ENCODE measurements at regions not wholly inside any gene's neighbourhood (a gene's known extent, or its start where the extent isn't known, plus 50 kb on each side); places are given as distances from the start of the nearest gene placed in this dataset.
"Not testable (repeated sequence)": the region's sequence is repeated elsewhere in the genome, so short reads cannot be mapped to it uniquely, and the experiment has no call there.

- intact Hi-C loops (cut with micrococcal nuclease) = no loop called here
These were observed 97.2 kb downstream of the NOG start for GRCh38 chr17:56690441-56691291.

- intact Hi-C loops (cut with micrococcal nuclease) = no loop called here
These were observed 101.3 kb downstream of the NOG start for GRCh38 chr17:56694825-56695224.

DNA sequence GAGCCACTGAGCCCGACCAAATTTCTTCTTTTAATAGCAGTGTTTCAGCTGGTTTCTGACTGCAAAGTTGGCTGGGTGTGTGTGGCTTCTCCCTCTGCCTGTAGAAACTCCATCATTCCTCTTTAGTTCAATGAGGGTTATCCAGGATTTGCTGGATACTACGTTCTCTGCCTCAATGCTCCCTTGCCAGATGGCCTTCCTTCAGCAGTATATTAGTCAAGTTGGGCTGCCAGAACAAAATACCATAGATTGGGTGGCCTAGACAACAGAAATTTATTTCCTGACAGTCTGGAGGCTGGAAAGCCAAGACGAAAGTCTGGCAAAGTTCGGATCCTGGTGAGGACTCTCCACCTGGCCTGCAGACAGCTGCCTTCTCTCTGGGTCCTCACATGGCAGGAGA is 103.7 kb downstream of the NOG start:
- intact Hi-C loops (cut with micrococcal nuclease) = no loop called here

- intact Hi-C loops (cut with micrococcal nuclease) = no loop called here
These were observed 105.8 kb downstream of the NOG start for GRCh38 chr17:56699186-56699894.

- intact Hi-C loops (cut with micrococcal nuclease) = no loop called here
These were observed 107.5 kb downstream of the NOG start for GRCh38 chr17:56700919-56701420.

DNA sequence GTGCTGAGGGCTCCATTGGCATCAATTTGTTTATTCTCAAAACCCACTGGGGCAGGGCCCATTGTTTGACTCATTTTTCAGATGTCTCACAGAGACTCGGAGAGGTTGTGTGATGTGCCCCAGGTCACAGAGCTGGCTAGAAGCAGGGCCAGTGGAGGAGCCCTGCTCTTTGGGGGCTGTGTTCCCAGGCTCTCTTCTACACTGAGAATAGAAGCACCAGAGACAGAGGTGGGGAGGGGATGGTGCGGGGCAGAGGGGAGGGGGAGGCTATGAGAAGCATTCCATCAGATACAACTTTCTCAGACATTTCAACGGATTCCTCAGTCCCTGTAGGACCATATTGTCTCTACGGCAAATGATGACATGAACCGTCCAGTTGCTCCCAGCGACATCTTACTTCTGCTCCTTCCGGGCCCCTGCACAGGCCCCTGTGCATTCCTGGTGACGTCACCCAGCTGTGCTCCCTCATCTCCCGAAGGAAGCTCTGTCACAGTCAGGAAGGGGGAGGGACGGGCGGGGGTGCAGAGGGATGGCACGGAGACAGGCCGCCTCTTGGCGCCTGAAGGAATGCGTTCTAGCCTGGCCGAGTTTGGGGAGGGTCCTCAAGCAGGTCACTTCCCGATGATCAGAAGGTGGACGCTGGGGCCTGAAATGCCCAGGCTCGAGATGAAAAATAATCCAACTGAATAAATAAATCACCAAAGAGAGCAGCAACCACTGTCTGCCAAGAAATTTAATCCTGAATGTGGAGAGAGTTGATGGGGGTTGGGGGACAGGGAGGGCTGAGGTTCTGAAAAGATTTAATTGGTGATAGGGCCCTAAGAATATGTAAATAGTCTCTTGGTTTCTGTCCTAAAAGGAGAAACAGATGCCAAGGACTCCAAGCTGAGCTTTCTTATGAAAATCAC is 114.1 kb downstream of the NOG start:
- intact Hi-C loops (cut with micrococcal nuclease) = no loop called here

- intact Hi-C loops (cut with micrococcal nuclease) = no loop called here
These were observed 114.7 kb downstream of the NOG start for GRCh38 chr17:56708220-56708558.

DNA sequence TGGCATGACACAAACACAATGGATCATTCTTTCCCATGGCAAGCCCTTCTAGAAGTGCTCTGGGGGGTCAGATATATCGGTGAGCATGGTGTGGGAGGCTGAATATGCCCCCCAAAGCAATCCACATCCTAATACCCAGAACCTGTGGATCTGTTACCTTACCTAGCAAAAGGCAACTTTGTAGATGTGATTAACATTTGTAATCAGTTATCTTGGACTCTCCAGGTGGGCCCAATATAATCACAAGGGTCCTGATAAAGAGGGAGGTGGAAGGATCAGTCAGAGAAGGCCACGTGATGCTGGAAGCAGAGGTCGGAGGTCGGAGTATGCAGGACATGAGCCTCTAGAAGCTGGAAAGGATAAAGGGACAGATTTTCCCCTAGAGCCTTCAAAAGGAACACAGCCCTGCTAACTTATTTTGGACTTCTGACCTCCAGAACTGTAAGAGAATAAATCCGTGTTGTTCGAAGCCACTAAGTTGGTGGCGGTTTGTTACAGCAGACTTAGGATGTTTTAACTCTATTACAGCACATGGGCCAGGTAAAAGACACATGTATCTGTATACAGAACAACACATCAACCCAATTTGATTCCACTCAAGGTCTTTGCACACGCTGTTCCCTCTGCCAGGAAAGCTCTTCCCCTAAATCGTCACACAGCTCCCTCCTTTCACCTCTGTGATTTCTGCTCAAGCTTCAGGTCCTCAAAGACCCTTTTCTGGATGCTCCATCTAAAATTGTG is 115.3 kb downstream of the NOG start:
- intact Hi-C loops (cut with micrococcal nuclease) = no loop called here

DNA sequence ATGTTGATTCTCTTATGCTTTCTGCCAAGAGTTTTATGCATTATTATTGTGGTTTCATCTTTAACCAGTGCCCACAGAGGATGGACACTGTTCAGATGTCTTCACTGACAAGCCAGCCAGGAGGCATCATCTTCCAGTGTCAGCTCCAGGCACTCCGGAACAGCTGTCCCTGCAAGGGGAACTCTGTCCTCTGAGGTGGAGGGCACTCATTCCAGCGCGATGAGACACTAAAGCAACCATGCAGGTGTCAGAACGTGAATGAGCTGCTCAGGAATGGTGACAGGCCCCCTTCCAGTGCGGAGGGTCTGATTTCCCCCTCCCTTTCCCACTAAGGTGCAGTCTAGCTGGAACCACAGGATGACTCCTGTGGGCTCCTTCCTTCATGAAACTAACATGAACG is 117.5 kb downstream of the NOG start:
- intact Hi-C loops (cut with micrococcal nuclease) = no loop called here

DNA sequence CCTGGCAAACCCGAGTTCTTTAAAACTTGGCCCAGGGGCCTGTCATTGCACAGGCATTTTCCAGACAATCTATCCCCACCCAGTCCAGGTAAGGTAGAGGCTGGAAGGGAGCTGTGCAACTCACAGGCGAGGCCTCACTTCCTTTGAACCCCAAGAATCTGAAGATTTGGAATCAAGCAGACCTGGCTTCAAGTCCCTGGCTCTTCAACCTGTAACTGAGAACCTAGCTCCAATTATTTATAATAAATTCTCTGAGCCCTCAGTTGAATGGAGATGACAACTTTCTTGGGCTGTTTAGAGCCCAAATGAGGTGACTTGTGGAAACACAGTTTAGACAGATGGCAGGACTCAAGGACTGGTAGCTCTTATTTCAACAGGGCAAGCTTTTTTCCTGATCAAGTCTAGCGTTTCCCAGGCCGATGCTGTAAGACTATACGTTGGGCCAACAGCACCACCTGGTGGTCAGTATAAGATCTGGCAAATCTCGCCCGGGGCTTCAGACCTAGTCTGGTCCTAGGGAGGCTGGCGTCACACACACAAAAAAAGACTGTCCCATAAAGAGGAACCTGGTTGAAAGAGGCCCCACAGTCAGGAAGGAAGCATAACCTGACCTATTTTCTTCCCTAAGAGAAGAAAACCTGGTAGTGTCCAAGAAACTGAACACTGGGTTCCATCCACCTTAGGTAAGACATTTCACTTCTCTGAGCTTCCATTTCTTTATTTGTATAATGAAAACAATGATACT is 117.9 kb downstream of the C17orf67 start:
- intact Hi-C loops (cut with micrococcal nuclease) = loop anchor here (1.0 kb wide), 3 partner anchors 65 to 216 kb away; no protein-coding TSS in a partner anchor

DNA sequence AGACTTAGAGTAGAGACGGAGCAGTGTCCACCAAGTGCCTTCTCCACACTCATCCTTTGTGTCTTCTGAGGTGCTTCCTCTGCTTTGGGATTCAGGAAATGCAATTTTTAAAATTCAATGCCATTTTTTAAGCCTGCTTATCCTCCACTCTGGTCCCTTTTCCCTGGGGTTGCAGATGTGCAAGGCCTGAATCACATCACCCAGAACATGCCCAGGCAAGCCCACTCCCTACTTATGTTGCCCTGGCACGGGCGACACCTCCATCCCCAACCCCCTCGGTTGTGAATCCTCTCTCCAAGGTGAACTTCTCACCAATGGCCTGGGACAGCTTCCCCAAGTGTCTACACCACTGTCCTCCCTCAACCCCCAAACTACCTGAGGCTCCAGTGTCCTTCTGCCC is 116.2 kb downstream of the C17orf67 start:
- intact Hi-C loops (cut with micrococcal nuclease) = no loop called here

GRCh38 chr17:56718515-56718914 is 115.2 kb downstream of the C17orf67 start:
- intact Hi-C loops (cut with micrococcal nuclease) = no loop called here

GRCh38 chr17:56723421-56723820 is 110.3 kb downstream of the C17orf67 start:
- intact Hi-C loops (cut with micrococcal nuclease) = no loop called here

DNA sequence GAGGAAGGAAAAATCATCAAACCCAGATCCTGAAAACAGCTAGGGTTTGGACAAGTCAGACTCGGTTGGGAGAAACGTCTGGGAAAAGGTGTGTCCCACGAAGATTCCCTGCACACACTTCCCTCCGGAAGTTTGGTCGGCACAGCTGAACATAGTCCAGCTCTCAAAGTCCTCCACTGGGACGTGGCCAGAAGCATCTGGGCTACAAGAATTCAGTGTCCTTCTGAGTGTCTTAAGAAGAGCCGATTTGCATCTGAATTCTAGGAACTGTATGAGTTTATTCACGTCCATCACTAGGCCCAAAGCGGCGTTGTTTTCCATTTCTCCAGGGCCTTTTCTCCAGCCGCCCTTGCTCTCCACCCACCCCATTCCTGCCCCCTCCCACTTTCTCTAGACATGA is 109.1 kb downstream of the C17orf67 start:
- intact Hi-C loops (cut with micrococcal nuclease) = no loop called here

DNA sequence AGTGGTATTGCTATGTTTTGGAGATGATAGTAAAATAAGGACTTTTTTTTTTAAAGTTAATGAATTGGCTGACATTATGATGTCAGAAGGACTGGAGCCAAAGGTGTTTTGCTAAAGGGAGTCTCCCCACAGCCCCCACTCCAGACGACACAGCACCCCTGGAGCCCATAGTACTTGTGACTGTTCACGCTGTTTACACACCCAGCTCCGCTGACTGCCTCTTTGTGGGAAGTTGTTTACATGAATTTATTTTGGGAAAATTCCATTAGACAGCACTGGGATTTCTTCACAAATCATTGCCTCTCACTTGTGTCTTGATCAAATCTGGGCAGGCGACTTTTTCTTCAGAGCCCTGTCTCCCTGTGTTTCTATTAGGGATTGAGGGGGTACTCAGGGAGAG is 108.6 kb downstream of the C17orf67 start:
- intact Hi-C loops (cut with micrococcal nuclease) = no loop called here

DNA sequence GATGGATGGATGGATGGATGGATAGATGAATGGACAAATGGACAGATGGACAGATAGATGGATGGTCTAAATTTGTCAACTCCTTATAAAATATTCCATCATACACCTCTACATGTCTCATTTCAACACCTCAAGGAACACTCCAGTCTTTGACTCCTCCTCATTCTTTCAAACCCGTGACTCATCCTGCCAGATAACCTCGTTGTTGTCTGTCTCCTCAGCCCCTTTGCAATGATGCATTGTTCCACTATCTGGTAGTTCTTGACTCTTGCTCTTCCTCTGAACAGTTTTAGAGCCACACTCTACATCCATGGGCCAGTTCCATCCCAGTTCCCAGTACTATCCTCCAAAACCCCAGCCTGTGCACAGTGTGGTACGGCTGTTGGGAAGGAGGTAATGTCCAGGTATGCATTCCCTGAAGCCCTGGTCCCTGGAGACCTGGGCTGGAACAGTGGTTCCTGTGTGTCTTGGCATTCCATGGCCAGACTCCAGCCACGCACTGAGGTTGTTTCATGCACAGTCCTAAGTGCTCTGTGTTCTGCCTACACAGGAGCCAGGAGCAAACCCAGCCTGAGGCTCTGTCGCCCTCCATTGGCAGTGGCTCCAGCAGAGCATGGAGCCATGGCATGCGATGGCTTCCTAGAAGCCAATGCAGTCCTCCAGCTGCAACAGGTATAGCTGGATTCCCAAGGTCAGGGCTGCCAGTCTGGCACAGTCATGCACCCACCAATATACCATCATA is 105.7 kb downstream of the C17orf67 start:
- intact Hi-C loops (cut with micrococcal nuclease) = no loop called here

DNA sequence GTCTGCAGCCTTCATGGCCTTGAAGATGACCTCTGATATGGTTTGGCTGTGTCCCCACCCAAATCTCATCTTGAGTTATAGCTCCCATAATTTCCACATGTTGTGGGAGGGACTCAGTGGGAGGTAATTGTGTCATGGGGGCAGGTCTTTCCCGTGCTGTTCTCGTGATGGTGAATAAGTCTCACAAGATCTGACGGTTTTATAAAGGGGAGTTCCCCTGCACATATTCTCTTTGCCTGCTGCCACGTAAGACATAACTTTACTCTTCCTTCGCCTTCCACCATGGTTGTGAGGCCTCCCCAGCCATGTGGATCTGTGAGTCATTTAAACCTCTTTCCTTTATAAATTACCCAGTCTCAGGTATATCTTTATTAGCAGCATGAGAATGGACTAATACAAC is 102.6 kb downstream of the C17orf67 start:
- intact Hi-C loops (cut with micrococcal nuclease) = not testable (repeated sequence)

DNA sequence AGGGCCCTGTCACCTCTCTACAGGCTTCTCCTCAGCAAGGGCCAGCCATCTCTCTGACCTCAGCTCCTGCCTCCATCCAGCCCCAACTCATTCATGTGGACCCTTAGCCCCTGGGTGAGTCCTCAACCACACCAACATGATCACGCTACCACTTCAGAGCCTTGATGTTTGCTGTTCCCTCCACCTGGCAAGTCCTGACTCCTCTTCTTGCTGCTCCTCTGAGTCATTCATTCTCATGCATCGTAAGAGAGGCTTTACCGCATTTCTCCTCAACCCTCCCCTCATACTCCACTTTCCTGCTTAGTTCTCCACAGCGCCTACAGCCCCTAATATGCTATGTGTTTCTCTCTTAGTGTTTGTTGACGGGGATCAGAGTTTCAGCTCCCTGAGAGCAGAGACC is 99.9 kb downstream of the C17orf67 start:
- intact Hi-C loops (cut with micrococcal nuclease) = no loop called here

- intact Hi-C loops (cut with micrococcal nuclease) = no loop called here
These were observed 97.9 kb downstream of the C17orf67 start for GRCh38 chr17:56735842-56736241.

Measured in T-helper 2 cell treated with Interferon-gamma antibody and Interleukin-4, amounts not matched to agents 100 ng/mL and 5 ng/mL, for 36 hours (primary cell).